OCI-LY3 (cell line): ENCODE measurements at regions not wholly inside any gene's neighbourhood (a gene's known extent, or its start where the extent isn't known, plus 50 kb on each side); places are given as distances from the start of the nearest gene placed in this dataset.

Experiments used
- H2AFZ ChIP-seq: fragments of 200-600, 300-600 bp; shearing (Covaris generic); 2 replicates; pipeline ENCODE4 v1.6.0; 2014; ENCODE audit warnings: antibody characterized with exemption, low read depth, low read length
- H3K27ac ChIP-seq: fragments of 200-600, 300-600 bp; sonication (generic); 2 replicates; pipeline ENCODE4 v1.5.1; 2014; ENCODE audit warnings: mild to moderate bottlenecking, low read length, moderate library complexity, mixed read lengths
- H3K27me3 ChIP-seq: fragments of 200-600, 300-600 bp; sonication (generic); 2 replicates; pipeline ENCODE4 v1.6.1; 2014; ENCODE audit warnings: low read depth, low read length, mixed read lengths
- H3K36me3 ChIP-seq: fragments of 200-600, 300-600 bp; sonication (generic); replicated peaks from 2 replicates; pipeline ENCODE3; 2014; ENCODE audit warnings: low read depth, low read length, mixed read lengths
- H3K4me1 ChIP-seq: fragments of 300-600, 200-600 bp; sonication (generic); 2 replicates; pipeline ENCODE4 v1.6.1; 2014; ENCODE audit warnings: low read length, mixed read lengths
- H3K4me2 ChIP-seq: fragments of 200-600, 300-600 bp; sonication (generic); 2 replicates; pipeline ENCODE4 v1.6.1; 2014; ENCODE audit warnings: low read length, mixed read lengths
- H3K4me3 ChIP-seq: fragments of 300-600, 200-600 bp; sonication (generic); 2 replicates; pipeline ENCODE4 v1.5.1; 2014; ENCODE audit warnings: antibody characterized with exemption, mild to moderate bottlenecking, low read length, moderate library complexity
- H3K79me2 ChIP-seq: fragments of 300-600, 200-600 bp; shearing (Covaris generic); 2 replicates; pipeline ENCODE4 v1.6.1; 2014; ENCODE audit warnings: mild to moderate bottlenecking, low read length, mixed read lengths
- H3K9ac ChIP-seq: fragments of 300-600, 200-600 bp; shearing (Covaris generic); 2 replicates; pipeline ENCODE4 v1.6.0; 2014; ENCODE audit warnings: mild to moderate bottlenecking, low read length, moderate library complexity
- H3K9me3 ChIP-seq: fragments of 200-600, 300-600 bp; shearing (Covaris generic); 2 replicates; pipeline ENCODE4 v1.6.1; 2014; ENCODE audit warnings: low read length, mixed read lengths; ENCODE audit not compliant: insufficient read depth
- H4K20me1 ChIP-seq: fragments of 200-600, 300-600 bp; sonication (generic); 2 replicates; pipeline ENCODE4 v1.6.1; 2016; ENCODE audit warnings: low read length, mixed read lengths; ENCODE audit not compliant: insufficient read depth
- CTCF ChIP-seq: fragments of 200-600, 300-600 bp; sonication (generic); IDR thresholded peaks from 2 replicates; pipeline ENCODE4 v1.5.1; 2014; ENCODE audit warnings: antibody characterized with exemption, low read length, low read depth
- EZH2phosphoT487 ChIP-seq: fragments of 200-600 bp; shearing (Covaris generic); IDR thresholded peaks from 2 replicates; pipeline ENCODE4 v1.6.1; 2018; ENCODE audit warnings: antibody characterized with exemption, mixed run types, low read depth

DNA sequence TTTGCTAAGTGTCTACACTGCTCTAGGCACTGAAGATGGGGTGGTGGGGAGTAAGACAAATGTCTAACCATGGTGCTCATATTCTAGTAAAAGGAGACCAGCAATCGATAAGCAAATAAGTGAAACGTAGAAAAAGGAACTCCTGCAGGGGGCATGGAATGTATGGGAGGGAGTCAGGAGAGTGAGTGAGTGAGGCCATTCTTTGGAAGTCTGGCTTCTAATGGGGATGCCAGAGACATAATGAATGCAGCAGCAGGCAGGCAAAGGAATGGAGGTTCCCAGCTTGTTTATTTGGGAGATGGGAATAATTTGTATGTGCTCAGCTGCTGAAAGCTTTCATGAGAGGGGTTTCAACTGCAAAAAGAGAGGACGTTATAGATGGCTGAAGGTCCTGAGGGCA lies 216.4 kb upstream of the DYNLRB2 start:
- H3K4me2 ChIP-seq, result no peak overlapping the region
- H3K9ac ChIP-seq, result no peak overlapping the region
- H2AFZ ChIP-seq, result no peak overlapping the region
- no peaks in the 10 kb centered on the region for H3K36me3 ChIP-seq
- H4K20me1 ChIP-seq, result no peaks in the 10 kb centered on the region
- H3K27me3 ChIP-seq, result no peaks in the 10 kb centered on the region
- no peaks in the 10 kb centered on the region for H3K9me3 ChIP-seq
- no peak overlapping the region for H3K27ac ChIP-seq
- no peaks in the 10 kb centered on the region for H3K79me2 ChIP-seq
- H3K4me1 ChIP-seq, result no peaks in the 10 kb centered on the region
- no peak overlapping the region for H3K4me3 ChIP-seq
- TF ChIP-seq CTCF (no peak), EZH2phosphoT487 (no peak)

- H2AFZ ChIP-seq, result no peak overlapping the region
- no peak overlapping the region for H3K4me2 ChIP-seq
- H3K4me1 ChIP-seq, result no peaks in the 10 kb centered on the region
- H3K79me2 ChIP-seq, result no peaks in the 10 kb centered on the region
- H3K4me3 ChIP-seq, result no peak overlapping the region
- no peaks in the 10 kb centered on the region for H4K20me1 ChIP-seq
- no peak overlapping the region for H3K9ac ChIP-seq
- H3K27ac ChIP-seq, result no peak overlapping the region
- no peaks in the 10 kb centered on the region for H3K27me3 ChIP-seq
- TF ChIP-seq EZH2phosphoT487, result no peak
- no peak for TF ChIP-seq CTCF
- no peaks in the 10 kb centered on the region for H3K9me3 ChIP-seq
- H3K36me3 ChIP-seq, result no peaks in the 10 kb centered on the region
Observed at GRCh38 chr16:80323808-80324195, 217.0 kb upstream of the DYNLRB2 start.

DNA sequence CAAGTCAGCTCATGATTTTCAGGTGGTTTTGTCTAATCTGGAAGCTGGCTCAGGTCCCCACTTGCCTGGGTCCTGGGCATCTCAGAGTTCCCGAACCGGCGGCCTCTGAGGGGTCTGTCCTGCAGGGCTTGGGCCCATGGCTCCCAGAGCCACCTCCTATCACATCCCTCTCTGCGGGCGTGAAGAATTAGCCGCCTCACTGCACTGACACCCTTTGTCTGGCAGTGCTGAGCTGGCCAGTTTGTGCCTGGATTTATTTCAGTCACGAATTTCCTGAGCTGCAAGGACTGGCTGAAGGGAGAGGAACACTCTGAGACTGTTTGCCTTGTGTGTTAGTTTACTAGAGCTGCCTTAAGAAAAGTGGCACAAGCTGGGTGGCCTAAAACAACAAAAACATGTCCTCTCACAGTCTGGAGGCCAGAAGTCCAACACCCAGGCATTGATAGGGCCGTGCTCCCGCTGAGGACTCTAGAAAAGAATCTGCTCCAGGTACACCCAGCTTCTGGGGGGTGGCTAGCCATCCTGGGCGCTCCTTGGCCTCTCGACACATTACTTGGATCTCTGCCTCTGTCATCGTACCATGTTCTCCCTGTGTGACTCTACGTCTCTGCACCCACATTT lies 217.5 kb upstream of the DYNLRB2 start:
- H3K4me2 ChIP-seq, result no peak overlapping the region
- no peaks in the 10 kb centered on the region for H3K4me1 ChIP-seq
- H3K9ac ChIP-seq, result no peak overlapping the region
- no peak overlapping the region for H3K4me3 ChIP-seq
- H3K27ac ChIP-seq, result no peak overlapping the region
- H3K36me3 ChIP-seq, result no peaks in the 10 kb centered on the region
- no peaks in the 10 kb centered on the region for H4K20me1 ChIP-seq
- TF ChIP-seq EZH2phosphoT487 (no peak), CTCF (no peak)
- no peak overlapping the region for H2AFZ ChIP-seq
- no peaks in the 10 kb centered on the region for H3K9me3 ChIP-seq
- no peaks in the 10 kb centered on the region for H3K79me2 ChIP-seq
- no peaks in the 10 kb centered on the region for H3K27me3 ChIP-seq

GRCh38 chr16:80319181-80319580 lies 221.6 kb upstream of the DYNLRB2 start:
- Histone ChIP-seq H4K20me1 (no peaks in the 10 kb centered on the region), H3K4me2 (no peak overlapping the region), H3K27ac (no peak overlapping the region), H3K36me3 (no peaks in the 10 kb centered on the region), H3K4me3 (no peak overlapping the region), H3K79me2 (no peaks in the 10 kb centered on the region), H3K27me3 (no peaks in the 10 kb centered on the region), H3K4me1 (no peaks in the 10 kb centered on the region), H3K9me3 (no peaks in the 10 kb centered on the region), H2AFZ (no peak overlapping the region), H3K9ac (no peak overlapping the region)
- no peak for TF ChIP-seq CTCF
